Suppressor macrophage treated with lipopolysaccharide for 4 hours (primary cell): ENCODE measurements at regions not wholly inside any gene's neighbourhood (a gene's known extent, or its start where the extent isn't known, plus 50 kb on each side); places are given as distances from the start of the nearest gene placed in this dataset.
"Not testable (repeated sequence)": the region's sequence is repeated elsewhere in the genome, so short reads cannot be mapped to it uniquely, and the experiment has no call there.

Experiments used
- DNase-seq: peaks from one replicate; pipeline ENCODE4 v3.0.0-alpha.2; 2020

- DNase-seq, result peak; percentile 13
These were observed 88.4 kb upstream of the ZNF492 start for GRCh38 chr19:22545751-22546150.

- DNase-seq, result no peak
These were observed 100.4 kb upstream of the ZNF492 start for GRCh38 chr19:22533761-22534160.

DNA sequence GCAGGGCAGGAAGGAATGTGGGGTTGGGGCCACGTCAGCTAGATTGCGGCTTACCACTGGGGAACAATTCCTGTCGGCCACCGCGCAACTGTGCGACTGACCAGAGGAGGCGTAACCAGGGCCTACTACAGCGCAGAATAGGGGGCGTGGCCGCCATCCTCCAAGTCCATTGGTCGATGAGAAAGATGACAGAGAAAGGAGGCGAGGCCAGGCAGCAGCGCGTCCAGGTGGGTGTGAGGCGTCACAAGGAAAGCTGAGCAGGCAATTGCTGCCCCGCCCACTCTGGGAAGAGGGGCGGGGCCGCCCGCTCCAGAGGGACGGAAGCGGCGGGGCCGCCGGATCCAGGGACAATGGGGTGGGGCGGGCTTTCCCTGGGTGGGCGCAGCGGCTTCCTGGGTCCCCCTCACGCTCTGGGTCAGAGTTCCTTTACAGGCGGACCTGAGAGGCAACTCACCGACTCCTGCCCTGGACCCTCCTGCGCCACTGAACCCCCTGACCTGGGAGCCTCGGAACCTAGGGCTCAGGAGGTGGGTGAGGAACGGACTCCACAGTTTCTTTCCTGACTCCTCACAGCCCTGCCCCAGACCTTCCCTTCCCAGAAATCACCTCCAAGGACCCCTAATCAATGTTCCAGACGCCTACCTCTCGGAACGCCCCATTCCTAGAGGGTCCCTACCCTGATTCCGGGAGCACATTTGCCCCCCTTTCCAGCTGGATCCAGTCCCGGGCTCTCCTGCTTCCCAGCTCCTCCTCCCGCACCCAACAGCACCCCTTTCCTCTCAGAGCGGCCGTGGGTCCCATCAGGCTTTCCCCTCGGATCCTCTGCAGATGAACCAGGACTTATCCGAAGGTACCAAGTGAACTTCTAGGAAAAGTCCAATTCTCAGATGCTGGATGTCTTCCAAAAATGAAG lies 101.5 kb upstream of the ZNF492 start:
- DNase-seq, result no peak

- no peak for DNase-seq
These were observed 104.1 kb upstream of the ZNF492 start for GRCh38 chr19:22530042-22530441.

GRCh38 chr19:22528956-22529355 lies 105.2 kb upstream of the ZNF492 start:
- no peak for DNase-seq

DNA sequence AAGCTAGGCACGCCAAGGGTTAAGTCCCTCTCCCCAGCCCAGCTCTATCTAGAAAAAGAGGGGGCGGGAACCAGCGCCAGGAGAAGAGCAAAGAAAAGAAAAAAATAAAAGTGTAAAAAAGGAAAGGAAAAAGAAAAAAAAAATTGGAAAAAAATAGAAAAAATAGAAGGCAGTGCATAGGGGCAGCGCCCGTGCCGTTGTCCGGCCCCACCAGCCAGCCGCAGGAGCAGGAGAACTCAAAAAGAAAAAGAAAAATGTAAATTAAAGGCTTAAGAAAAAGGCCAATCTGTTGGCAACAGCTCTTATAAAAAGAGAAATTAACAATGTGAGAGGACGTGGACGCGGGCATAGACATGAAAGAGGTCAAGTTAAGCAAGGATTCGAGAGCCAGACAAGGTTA lies 105.4 kb upstream of the ZNF98 start:
- DNase-seq, result no peak

- no peak for DNase-seq
These were observed 104.6 kb upstream of the ZNF98 start for GRCh38 chr19:22526661-22527272.

- DNase-seq, result no peak
These were observed 101.8 kb upstream of the ZNF98 start for GRCh38 chr19:22523940-22524339.

DNA sequence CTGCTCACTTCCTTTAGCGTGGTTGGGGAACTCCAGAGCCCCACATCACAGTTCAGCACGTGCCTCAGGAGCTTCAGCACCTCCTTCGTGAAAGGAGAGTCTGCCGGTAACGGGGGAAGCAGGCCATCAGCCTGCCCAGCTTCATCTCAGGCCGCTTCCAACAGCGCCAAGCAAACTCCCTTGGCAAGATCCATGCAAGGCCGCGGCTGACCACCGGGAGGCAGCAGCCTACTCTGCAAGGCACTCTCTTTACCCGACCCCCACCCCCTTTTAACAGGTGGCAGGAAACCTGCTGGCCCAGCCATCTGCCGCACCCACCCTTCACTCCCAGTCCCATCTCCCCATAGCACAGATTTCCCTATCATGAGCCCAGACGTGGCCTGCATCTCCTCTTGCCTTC lies 97.4 kb upstream of the ZNF98 start:
- not testable (repeated sequence) for DNase-seq

GRCh38 chr19:22519152-22519551 lies 97.0 kb upstream of the ZNF98 start:
- DNase-seq, result no peak

DNA sequence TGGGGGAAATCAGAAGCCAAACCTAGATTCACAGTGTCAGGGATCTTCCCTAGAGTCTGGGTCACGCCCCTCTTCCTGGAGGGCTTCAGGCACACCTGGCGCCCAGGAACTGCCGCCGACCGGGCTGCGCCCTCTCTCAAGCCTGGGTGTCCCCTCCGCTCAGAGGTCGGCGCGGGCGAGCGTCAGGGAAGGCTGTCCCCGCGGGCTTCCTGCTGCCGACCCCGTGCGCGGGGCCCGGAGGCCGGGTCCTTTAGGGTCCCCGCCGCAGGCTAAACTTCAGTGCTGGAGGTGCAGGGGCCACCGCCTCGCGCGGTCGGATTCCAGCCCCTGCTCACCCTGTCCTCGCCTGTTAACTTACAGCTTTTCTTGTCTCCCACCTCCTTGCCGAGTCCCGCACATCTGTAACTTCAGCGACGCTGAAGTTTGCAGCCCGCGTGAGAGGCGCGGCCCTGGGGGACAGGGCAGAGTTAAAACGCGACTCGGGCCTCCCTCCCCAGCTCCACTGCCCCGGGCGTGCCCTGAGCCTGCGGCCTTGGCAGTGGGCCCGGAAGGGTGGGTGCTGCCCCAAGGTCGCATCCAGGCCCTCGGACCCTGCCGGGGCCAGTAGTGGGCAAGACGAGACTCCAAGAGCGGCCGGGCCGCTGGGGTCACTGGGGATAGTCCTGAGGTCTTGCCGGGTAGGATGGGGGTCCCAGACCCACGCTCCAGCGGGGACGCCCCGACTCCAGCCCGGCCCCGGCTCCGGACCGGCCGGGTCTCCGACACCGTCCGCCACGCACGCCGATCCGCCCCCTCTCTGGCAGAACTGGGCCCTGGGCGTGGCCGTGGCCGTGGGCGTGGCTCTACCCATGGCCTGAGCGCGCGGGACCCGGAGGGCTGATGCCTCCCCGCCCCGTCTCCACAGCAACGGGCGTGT lies 95.6 kb upstream of the ZNF98 start:
- no peak for DNase-seq

- no peak for DNase-seq
These were observed 93.3 kb upstream of the ZNF98 start for GRCh38 chr19:22515435-22515834.

DNA sequence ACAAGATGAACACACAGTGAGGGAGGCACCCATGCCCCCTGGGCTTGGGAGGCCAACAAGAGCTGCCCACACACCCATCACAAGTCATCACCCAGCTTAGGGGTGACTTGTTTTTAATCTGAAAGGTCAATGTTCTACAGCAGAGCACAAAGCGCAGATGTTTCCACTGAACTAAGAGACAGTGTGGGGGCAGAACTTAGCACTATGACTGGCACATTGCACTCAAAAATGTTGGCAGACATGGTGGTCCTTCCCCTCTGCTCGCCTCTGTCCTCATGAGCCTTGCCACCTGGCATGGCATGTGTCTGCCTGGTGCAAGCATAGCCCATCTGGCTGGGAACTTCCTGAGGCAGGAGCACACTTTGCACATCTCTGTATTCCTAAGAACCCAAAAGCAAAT lies 81.4 kb upstream of the ZNF98 start:
- DNase-seq, result no peak

DNA sequence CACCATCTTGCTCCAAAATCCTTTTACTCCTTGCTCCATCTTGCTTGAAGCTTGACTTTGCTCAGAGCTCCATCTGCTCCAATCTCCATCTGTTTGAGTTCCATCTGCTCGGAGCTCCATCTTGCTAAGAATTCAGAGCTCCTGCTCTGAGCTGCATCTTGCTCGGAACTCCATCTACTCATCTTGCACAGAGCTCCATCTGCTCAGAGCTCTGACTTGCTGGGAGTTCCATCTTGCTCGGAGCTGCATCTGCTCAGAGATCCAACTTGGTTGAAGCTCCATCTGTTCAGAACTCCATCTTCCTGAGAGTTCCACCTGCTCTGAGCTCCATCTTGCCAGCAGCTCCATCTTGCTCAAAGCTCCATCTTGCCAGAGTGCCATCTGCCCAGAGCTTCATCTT lies 80.6 kb upstream of the ZNF98 start:
- DNase-seq, result no peak

DNA sequence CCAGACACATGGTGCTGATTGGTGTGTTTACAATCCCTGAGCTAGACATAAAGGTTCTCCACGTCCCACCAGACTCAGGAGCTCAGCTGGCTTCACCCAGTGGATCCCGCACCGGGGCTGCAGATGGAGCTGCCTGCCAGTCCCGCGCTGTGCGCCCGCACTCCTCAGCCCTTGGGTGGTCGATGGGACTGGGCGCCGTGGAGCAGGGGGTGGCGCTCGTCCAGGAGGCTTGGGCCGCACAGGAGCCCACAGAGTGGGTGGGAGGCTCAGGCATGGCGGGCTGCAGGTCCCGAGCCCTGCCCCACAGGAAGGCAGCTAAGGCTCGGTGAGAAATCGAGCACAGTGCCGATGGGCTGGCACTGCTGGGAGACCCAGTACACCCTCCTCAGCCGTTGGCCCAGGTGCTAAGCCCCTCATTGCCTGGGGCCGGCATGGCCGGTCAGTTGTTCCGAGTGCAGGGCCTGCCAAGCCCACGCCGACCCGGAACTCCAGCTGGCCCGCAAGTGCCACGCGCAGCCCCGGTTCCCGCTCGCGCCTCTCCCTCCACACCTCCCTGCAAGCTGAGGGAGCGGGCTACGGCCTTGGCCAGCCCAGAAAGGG lies 76.8 kb upstream of the ZNF98 start:
- not testable (repeated sequence) for DNase-seq

DNA sequence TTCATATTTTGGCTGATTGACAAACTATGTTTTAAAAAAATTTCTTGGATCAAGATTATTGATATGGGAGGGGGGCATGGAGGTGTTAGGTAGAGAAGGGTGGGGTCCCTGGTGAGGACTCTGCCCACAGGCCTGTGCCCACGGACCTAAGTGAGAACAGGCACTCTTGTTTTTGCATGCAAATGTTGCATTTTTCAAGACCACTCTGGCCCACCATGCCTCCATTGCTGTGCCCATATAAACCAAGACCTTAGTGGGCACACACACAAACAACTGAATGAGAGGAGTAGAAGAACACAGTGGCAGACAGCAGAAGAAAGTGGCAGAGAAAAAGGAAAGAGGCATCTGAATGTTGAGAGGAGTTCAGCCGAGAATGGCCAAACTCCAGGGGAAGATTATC lies 69.6 kb upstream of the ZNF98 start:
- no peak for DNase-seq

- not testable (repeated sequence) for DNase-seq
These were observed 61.4 kb upstream of the ZNF98 start for GRCh38 chr19:22483514-22483913.

DNA sequence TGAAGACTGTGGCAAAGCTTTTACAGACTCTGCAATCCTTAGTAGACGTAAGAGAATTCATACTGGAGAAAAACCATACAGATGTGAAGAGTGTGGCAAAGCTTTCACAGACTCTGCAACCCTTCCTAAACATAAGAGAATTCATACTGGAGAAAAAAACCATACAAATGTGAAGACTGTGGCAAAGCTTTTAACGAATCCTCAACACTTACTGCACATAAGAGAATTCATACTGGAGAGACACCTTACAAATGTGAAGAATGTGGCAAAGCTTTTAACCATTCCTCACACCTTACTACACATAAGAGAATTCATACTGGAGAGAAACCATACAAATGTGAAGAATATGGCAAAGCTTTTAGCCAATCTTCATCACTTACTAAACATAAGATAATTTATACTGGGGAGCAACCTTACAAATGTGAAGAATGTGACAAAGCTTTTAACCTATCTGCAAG lies 50.1 kb upstream of the ZNF98 start:
- no peak for DNase-seq
